Urothelium cell line (cell line): ENCODE measurements at regions not wholly inside any gene's neighbourhood (a gene's known extent, or its start where the extent isn't known, plus 50 kb on each side); places are given as distances from the start of the nearest gene placed in this dataset.

Source experiments
- DNase-seq: peaks from one replicate; pipeline ENCODE4 v3.0.0; 2011; ENCODE audit warnings: low spot score, mixed read lengths
- FAIRE-seq: peaks from 2 replicates; lab custom pipeline; 2011; peaks lifted over from hg19 to GRCh38; lab: Jason Lieb, UNC

GRCh38 chr11:44446996-44447771, 118.3 kb upstream of the CD82 start:
- FAIRE-seq (no peak), DNase-seq (no peak)

GRCh38 chr11:44450295-44450932, 115.0 kb upstream of the CD82 start:
- FAIRE-seq = no peak

DNA sequence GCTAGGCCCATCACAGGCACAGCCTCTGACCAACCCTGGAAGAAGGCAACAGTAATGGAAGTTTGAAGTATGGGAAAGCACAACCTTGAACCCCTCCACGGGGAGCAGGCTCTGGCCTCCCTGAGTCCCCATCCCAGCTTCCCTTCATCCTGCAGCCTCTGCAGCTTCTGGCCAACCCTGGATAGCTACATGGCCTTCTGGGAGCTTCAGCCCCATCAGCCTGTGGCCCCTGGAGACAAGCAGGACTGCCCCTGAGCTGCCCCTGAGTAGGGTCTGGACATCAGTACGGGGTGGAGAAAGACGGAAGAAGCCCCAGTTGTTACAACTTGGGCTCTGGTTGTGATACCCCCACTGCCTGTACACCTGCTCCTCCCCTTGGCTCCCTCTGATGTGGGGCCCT, 113.8 kb upstream of the CD82 start:
- DNase-seq (no peak), FAIRE-seq (no peak)

More at GRCh38 chr11:44450295-44450932, 115.0 kb upstream of the CD82 start:
- no peak for DNase-seq

GRCh38 chr11:44452827-44453572, 112.5 kb upstream of the CD82 start:
- no peak for FAIRE-seq
- DNase-seq = no peak

DNA sequence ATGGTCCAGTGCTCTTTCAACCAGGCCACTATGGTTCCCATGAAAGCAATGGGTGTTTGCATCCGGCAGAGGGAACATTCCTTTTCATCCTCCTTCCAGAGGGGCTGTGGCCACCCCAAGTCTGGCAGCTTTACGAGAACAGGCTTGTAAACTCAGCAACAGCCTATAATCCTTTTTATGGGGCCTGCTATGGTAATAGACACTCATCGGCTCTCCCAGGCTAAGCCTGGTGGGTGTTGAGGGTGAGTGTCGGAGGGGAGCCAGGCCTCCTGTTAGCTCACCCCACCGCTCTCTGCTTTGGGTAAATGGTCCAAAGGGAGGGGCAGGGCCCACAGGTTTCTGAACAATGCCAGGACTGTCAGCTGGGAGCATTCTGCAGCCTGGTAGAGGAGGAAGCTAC, 111.6 kb upstream of the CD82 start:
- DNase-seq = no peak
- FAIRE-seq = no peak

GRCh38 chr11:44454666-44455065, 110.8 kb upstream of the CD82 start:
- DNase-seq (no peak), FAIRE-seq (no peak)

DNA sequence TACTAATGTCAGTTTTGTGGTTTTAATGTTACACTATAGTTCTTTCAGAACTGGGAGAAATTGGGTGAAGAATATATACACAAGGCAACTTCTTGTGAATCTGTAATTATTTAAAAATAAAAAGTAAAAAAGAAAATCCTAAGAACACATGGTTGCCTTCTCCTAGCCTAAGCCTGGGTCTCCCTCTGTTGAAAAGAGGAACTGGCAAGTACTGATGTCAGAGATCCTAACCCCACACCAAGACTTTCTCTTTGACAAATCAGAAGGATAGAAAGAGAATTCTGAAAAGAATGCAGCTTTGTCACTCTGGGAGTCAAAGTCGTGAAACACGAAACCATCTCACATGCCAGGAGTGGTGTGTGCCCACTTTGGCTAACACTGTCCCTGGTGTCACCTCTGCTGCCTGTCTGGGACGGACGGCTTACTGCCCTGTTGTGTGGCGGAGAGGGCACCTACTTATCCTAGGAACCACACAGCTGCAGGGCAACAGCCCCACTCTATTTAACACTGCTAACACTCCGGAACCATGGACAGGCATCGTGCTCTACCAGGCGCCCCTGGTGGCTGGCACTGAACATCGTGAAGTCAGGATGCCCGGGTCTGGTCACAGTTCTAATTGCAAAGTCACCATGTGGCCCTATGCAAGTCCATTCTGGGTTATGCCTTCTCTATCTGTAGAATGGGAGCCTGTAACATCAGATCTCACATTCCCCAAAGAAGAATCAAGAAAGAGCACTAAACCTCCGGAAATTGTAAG, 108.7 kb upstream of the CD82 start:
- FAIRE-seq (no peak), DNase-seq (peak; percentile 26)

GRCh38 chr11:44457862-44458261, 107.6 kb upstream of the CD82 start:
- no peak for FAIRE-seq
- DNase-seq = no peak

DNA sequence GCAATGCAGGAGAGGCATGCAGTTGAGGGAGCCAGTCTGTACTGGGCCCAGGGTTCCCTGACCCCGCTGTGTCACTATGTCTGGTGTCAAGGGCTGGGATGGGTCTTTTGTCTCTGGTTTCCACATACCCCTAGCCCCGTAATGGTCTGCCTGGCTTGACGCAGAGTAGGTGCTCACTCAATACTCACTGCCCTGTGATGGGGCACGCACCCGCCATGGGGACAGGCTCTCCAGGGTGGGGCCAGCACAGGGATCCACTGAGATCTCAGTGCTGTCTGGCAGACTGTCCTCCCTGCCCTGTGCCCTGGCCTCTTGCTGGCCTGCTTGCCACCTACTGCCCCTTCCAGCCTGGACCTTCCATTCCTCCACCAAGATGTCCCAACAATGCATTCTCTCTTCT, 101.7 kb upstream of the CD82 start:
- no peak for FAIRE-seq
- no peak for DNase-seq

- no peak for DNase-seq
- no peak for FAIRE-seq
Measured at GRCh38 chr11:44464741-44465140, 100.7 kb upstream of the CD82 start.

DNA sequence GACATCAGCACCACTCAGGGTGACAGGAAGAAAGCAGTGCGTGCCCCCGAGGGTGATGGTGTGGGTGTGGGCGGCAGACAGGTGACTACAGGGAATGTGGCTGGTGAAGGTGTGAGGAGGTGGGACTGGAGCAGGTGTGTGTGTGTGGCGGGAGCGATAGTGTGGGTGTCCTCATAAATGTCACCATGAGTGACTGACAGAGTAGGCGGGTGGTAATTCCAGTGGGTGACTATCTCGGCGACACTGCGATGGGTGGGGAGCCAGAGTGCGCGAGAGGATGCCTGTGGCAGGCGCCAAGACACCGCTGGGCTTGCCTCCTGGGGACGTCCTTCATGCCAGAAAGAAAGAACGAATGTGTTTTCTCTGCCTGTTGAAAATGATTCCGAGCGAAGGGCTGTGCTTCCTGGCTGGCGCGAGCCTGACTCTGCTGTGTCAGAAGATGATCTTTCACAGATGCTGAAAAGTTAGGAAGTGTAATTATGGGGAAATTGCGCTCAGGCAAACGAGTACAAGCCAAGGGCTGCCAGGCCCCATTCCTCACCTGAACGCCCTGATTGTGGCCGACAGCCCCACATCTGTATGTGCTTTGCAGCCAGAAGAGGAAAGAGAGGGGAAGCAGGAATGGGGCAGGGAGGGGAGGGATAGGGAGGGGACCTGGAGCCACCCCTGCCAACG, 98.8 kb upstream of the CD82 start:
- DNase-seq (no peak), FAIRE-seq (no peak)

DNA sequence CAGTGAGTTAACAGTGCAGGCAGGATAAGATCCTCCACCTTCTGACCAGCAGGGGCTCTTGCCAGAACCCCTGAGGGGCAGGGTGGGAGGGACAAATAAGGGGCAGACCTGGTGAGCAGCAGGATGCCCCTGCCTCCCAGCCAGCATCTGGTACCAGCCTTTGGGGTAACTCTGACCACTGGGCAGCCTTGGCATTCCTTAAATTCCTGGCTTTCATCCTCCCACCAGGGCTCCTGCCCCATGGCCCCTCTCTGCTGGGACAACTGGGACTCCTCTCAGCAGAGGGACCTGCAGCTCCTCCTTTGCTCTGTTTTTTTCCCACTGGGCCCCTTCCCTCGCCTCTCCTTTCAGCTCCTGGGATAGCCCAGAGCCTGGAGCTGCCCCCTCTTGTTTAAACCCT, 98.0 kb upstream of the CD82 start:
- DNase-seq (no peak), FAIRE-seq (no peak)

GRCh38 chr11:44467931-44468330, 97.5 kb upstream of the CD82 start:
- DNase-seq (no peak), FAIRE-seq (no peak)

GRCh38 chr11:44468345-44468988, 97.0 kb upstream of the CD82 start:
- no peak for DNase-seq
- no peak for FAIRE-seq

- DNase-seq = no peak
- no peak for FAIRE-seq
Measured at GRCh38 chr11:44469412-44469811, 96.1 kb upstream of the CD82 start.

- FAIRE-seq = no peak
- DNase-seq = no peak
Measured at GRCh38 chr11:44470854-44471253, 94.6 kb upstream of the CD82 start.

GRCh38 chr11:44471603-44472002, 93.9 kb upstream of the CD82 start:
- DNase-seq (no peak), FAIRE-seq (no peak)

- DNase-seq (no peak), FAIRE-seq (no peak)
Measured at GRCh38 chr11:44472916-44473315, 92.5 kb upstream of the CD82 start.

DNA sequence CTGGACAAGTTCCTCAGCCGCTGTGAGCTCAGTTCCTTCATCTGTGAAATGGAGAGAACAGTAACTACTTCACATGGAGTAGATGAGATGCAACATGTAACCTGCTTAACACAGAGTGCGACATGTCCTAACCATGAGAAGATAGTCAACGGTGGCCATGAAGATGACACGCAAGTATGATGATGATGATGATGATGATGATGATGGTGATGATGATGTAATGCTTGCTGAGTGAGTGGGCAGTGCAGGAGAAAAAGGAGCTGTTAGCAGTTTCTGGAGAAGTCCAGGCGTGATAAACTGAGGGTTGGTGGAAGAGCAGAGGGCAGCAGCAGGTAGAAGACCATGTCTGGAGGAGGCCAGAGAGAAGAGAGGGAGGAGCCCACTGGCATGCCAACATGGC, 90.8 kb upstream of the CD82 start:
- DNase-seq (no peak), FAIRE-seq (peak; percentile 30)

DNA sequence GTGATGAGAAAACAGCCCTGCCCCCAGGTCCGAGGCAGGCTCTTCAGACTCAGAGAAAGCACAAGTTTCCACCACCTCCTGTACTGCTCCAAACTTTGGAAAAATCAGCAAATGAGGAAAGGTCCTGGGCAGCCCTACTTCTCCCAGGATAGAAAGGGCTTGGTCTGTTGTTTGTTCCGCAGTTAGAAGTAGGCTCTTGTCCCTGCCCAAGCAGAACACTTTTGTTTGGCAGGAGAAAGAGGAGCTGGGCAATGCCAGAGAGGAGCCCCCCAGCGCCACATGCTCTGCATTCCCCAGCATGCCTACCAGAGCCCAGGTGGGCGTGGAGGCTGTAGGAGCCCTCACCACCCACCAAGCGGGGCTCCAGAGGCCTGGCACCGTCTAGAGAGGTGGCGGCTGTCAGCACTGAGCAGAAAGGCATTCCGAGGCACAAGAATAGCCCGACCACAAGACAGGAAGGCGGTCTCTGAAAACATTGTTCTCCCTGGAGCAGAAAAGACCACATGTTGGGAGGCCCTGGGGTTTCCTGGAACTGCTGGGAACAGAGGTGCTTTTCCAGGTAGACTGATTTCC, 90.3 kb upstream of the CD82 start:
- DNase-seq (no peak), FAIRE-seq (no peak)
